Nephron progenitor cell (in vitro differentiated cells): ENCODE measurements at regions not wholly inside any gene's neighbourhood (a gene's known extent, or its start where the extent isn't known, plus 50 kb on each side); places are given as distances from the start of the nearest gene placed in this dataset.

Source experiments
- DNase-seq: peaks from one replicate; pipeline ENCODE4 v3.0.0; 2021
- H3K27ac Mint-ChIP-seq: 2 replicates; pipeline ENCODE4 v1.8.0; 2021; ENCODE audit warnings: mild to moderate bottlenecking, moderate library complexity, mixed read lengths
- H3K27me3 Mint-ChIP-seq: 2 replicates; pipeline ENCODE4 v1.8.0; 2021; ENCODE audit warnings: mild to moderate bottlenecking, low read depth, mixed read lengths; ENCODE audit not compliant: poor library complexity
- H3K36me3 Mint-ChIP-seq: 2 replicates; pipeline ENCODE4 v1.8.0; 2021; ENCODE audit warnings: low read depth, mixed read lengths
- H3K4me1 Mint-ChIP-seq: 2 replicates; pipeline ENCODE4 v1.8.0; 2021; ENCODE audit warnings: mixed read lengths
- H3K4me3 Mint-ChIP-seq: 2 replicates; pipeline ENCODE4 v1.8.0; 2021; ENCODE audit warnings: mild to moderate bottlenecking, moderate library complexity, mixed read lengths
- H3K9me3 Mint-ChIP-seq: 2 replicates; pipeline ENCODE4 v1.8.0; 2021; ENCODE audit warnings: mild to moderate bottlenecking, moderate library complexity, mixed read lengths
- TF ChIP-seq, protein P1 (sequence below): fragments of 200-600 bp; sonication (generic); IDR thresholded peaks from 2 replicates; pipeline ENCODE4 v1.5.0; 2021; ENCODE audit warnings: antibody characterized with exemption

DNA sequence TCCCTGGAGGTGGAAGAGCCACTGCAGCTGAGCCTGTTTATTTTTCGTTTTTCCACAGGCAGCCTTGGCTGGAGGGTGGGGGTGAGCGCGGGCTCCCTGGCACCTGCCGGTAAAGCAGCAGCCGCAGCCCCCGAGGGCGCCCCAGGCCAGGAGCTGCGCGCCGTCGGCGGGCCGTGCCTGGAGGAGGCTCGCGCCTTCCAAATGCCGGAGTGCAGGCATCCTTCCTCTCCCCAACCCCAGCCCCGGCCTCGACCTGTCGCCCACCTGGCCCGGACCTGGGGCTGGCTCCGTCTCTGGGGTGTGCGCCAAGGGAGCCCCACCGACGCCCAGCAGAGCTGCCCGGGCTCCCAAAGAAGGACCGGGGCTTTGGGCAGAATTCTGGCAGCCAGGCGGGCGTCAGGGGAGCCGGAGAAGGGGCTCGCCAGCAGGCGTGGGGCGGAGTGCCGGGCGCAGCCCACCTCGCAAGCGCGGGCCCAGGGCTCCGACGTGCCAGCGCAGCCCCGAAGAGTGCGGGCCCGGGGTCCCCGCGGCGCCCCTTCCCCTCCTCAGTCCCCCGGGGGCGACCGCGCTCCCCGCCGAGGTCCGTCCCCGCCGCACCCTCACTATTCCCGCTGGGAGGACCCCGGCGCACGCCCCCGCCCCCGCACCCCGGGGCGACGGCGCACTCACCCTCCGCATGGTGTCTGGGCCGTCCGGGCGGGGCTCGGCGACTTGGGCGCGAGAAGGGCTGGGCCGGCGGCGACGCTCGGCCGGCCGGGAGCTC is 130.3 kb downstream of the NDUFA12 start:
- TF ChIP-seq, protein P1, sequence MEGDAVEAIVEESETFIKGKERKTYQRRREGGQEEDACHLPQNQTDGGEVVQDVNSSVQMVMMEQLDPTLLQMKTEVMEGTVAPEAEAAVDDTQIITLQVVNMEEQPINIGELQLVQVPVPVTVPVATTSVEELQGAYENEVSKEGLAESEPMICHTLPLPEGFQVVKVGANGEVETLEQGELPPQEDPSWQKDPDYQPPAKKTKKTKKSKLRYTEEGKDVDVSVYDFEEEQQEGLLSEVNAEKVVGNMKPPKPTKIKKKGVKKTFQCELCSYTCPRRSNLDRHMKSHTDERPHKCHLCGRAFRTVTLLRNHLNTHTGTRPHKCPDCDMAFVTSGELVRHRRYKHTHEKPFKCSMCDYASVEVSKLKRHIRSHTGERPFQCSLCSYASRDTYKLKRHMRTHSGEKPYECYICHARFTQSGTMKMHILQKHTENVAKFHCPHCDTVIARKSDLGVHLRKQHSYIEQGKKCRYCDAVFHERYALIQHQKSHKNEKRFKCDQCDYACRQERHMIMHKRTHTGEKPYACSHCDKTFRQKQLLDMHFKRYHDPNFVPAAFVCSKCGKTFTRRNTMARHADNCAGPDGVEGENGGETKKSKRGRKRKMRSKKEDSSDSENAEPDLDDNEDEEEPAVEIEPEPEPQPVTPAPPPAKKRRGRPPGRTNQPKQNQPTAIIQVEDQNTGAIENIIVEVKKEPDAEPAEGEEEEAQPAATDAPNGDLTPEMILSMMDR: no peak
- Mint-ChIP-seq H3K36me3 (peaks cover 5% of the 10 kb centered on the region), H3K9me3 (no peaks in the 10 kb centered on the region), H3K4me3 (peak overlapping the region; percentile 75), H3K27ac (no peak overlapping the region), H3K4me1 (peaks cover 42% of the 10 kb centered on the region), H3K27me3 (peaks cover 67% of the 10 kb centered on the region)
- DNase-seq: peak; percentile 74

DNA sequence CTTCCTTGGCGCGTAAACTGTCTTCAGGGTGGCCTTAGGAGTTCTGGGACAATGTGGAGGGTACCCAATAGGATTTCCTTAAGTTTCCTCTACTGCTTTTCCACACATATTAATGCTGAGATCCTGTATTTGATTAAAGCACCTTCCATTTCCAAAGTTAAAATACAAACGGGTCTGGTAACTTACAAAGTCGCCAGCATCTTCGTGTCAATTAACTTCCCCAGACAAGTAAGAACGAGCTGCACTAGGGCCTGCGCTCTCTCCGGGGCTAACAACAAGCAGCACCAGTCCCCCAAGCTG is 130.9 kb downstream of the NDUFA12 start:
- TF ChIP-seq, protein P1: no peak
- Mint-ChIP-seq H3K9me3 (no peaks in the 10 kb centered on the region), H3K4me1 (peaks cover 48% of the 10 kb centered on the region), H3K27ac (no peak overlapping the region), H3K27me3 (peaks cover 63% of the 10 kb centered on the region), H3K4me3 (peak overlapping the region; percentile 75), H3K36me3 (peaks cover 5% of the 10 kb centered on the region)
- DNase-seq: no peak

DNA sequence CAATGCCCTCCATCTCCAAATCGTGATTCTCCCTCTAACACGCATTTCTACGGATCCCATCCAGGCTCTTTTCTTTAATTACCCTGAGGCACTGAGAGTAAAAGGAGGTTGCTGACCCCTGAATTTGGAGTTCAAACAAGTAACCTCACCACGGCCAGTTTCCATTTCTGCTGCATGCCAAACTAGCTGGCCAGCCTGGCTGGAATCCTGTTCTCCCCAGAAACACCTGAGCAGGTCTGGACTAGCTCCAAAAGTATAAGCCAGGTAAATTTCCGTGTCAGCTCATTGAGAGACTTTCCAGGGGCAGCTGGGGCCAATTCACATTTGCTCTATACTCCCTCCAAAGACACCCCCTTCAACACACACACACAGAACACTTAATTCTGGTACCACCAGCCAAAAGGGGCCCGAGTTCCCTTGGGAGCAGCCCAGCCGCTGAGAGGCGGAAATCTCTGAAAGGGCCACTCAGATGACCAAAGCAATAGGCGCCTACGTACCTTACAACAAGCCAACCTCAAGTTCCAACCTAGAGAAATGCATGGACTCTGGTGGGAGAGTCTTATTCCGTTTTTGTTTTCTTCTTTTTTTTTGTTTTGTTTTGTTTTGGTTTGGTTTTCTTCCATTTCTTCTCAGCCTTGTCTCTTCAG is 131.4 kb downstream of the NDUFA12 start:
- Mint-ChIP-seq H3K36me3 (peaks cover 5% of the 10 kb centered on the region), H3K9me3 (no peaks in the 10 kb centered on the region), H3K4me1 (peaks cover 51% of the 10 kb centered on the region), H3K4me3 (peak overlapping the region; percentile 75), H3K27me3 (peaks cover 58% of the 10 kb centered on the region), H3K27ac (no peak overlapping the region)
- TF ChIP-seq, protein P1: no peak
- DNase-seq: no peak

DNA sequence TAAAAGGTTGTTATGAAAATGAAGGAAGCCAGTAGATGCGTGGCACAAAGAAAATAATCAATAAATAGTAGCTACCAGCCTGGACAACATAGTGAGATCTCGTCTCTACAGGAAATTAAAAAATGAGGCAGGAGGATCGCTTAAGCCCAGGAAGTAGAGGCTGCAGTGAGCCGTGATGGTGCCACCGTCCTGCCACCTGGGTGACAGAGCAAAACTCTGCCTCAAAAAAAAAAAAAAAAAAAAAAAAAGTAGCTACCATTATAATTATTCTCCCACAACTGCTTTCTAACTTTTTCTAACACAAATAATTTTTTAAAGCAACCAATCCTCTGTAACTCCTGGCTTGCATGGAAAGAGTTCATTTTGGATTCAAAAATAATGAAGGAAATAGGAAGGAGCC is 133.0 kb downstream of the NDUFA12 start:
- peaks cover 58% of the 10 kb centered on the region for H3K4me1 Mint-ChIP-seq
- no peak for DNase-seq
- H3K27ac Mint-ChIP-seq: no peak overlapping the region
- TF ChIP-seq, protein P1: no peak
- H3K4me3 Mint-ChIP-seq: no peak overlapping the region
- no peaks in the 10 kb centered on the region for H3K9me3 Mint-ChIP-seq
- peaks cover 42% of the 10 kb centered on the region for H3K27me3 Mint-ChIP-seq
- peaks cover 5% of the 10 kb centered on the region for H3K36me3 Mint-ChIP-seq

DNA sequence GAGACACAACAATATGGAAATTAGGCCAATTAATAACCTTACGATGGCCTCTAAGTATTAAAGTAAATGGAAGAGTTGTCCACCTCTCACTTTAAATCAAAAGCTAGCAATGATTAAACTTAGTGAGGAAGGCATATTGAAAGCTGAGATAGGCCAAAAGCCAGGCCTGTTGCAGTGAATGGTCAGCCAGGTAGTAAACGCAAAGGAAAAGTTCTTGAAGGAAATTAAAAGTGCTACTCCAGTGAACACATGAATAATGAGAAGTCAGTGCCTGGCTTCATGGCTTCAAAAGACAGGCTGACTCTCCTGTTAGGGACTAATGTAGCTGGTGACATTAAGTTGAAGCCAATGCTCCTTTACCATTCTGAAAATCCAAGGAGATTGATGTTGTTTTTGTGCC is 135.3 kb downstream of the NDUFA12 start:
- TF ChIP-seq, protein P1: no peak
- no peak for DNase-seq
- peaks cover 13% of the 10 kb centered on the region for H3K36me3 Mint-ChIP-seq
- peaks cover 29% of the 10 kb centered on the region for H3K27me3 Mint-ChIP-seq
- H3K9me3 Mint-ChIP-seq: peaks cover 10% of the 10 kb centered on the region
- no peak overlapping the region for H3K4me3 Mint-ChIP-seq
- peaks cover 51% of the 10 kb centered on the region for H3K4me1 Mint-ChIP-seq
- no peak overlapping the region for H3K27ac Mint-ChIP-seq
